B cell (primary cell): ENCODE measurements at regions not wholly inside any gene's neighbourhood (a gene's known extent, or its start where the extent isn't known, plus 50 kb on each side); places are given as distances from the start of the nearest gene placed in this dataset.

Source experiments
- ATAC-seq: fragments of 200-7000 bp; cut with Tn5 transposase; one replicate; pipeline ENCODE4 v1.10.0; 2021; ENCODE audit warnings: low read depth, mild to moderate bottlenecking, moderate number of reproducible peaks, moderate library complexity
- CTCF ChIA-PET: fragments of 350-600 bp; sonication (Branson Sonifier 250); formaldehyde crosslinking; loops from one replicate; lab custom pipeline; 2021; ENCODE audit warnings: antibody characterized with exemption, inconsistent platforms; lab: Charles Lee
- POLR2A ChIA-PET: fragments of 350-600 bp; sonication (Branson Sonifier 250); formaldehyde crosslinking; loops from one replicate; lab custom pipeline; 2021; ENCODE audit warnings: antibody characterized with exemption; lab: Charles Lee
- DNase-seq: peaks from one replicate; pipeline ENCODE4 v3.0.0; 2013
- H2AFZ ChIP-seq: 2 replicates; pipeline ENCODE4 v1.6.1; 2012; ENCODE audit warnings: mild to moderate bottlenecking, low read depth, low read length; ENCODE audit not compliant: insufficient read depth, poor library complexity, severe bottlenecking
- H3K27ac ChIP-seq, 2 donors: 1 replicate in 1 of 2; 2 replicates in 1 of 2; pipeline ENCODE4 v1.5.1; 2012 to 2013; ENCODE audit warnings: low read length in 2 of 2, mild to moderate bottlenecking in 2 of 2, moderate library complexity in 1 of 2
- H3K27me3 ChIP-seq, 4 experiments: fragments of 200-600 bp in 1 of 4; sonication (generic) in 1 of 4; replicated peaks in 1 of 4; 1 replicate in 2 of 4; 2 replicates in 2 of 4; pipeline versions ENCODE4 v1.6.1 to v1.7.0; 2013 to 2016; ENCODE audit warnings: low read length in 3 of 4, mild to moderate bottlenecking in 2 of 4, mixed read lengths in 1 of 4, moderate library complexity in 1 of 4; ENCODE audit not compliant: insufficient read depth in 4 of 4, control insufficient read depth in 3 of 4; ENCODE audit errors: control extremely low read depth in 1 of 4
- H3K36me3 ChIP-seq, 2 experiments: replicated peaks in 1 of 2; 1 replicate in 1 of 2; 2 replicates in 1 of 2; pipeline versions ENCODE4 v1.6.1 to v1.7.1; 2013; ENCODE audit warnings: low read length in 1 of 2; ENCODE audit not compliant: insufficient read depth in 2 of 2, control insufficient read depth in 1 of 2; ENCODE audit errors: control extremely low read depth in 1 of 2, extremely low read depth in 1 of 2
- H3K4me1 ChIP-seq, 2 donors: fragments of 200-600 bp in 1 of 2; sonication (generic) in 1 of 2; 1 replicate in 1 of 2; 2 replicates in 1 of 2; pipeline versions ENCODE4 v1.5.1 to v1.6.1; 2013 to 2017; ENCODE audit warnings: low read length in 2 of 2; ENCODE audit not compliant: control insufficient read depth in 2 of 2, insufficient read depth in 2 of 2
- H3K4me2 ChIP-seq: replicated peaks from 2 replicates; pipeline ENCODE3; 2012; ENCODE audit warnings: mild to moderate bottlenecking, low read depth, low read length; ENCODE audit not compliant: poor library complexity, severe bottlenecking
- H3K4me3 ChIP-seq, 5 experiments: fragments of 200-600 bp in 1 of 5; sonication (generic) in 1 of 5; 1 replicate in 3 of 5; 2 replicates in 2 of 5; pipeline versions ENCODE4 v1.5.1 to v1.7.0; 2011 to 2016; ENCODE audit warnings: low read length in 4 of 5, mild to moderate bottlenecking in 4 of 5, low read depth in 2 of 5, control low read depth in 1 of 5, moderate library complexity in 1 of 5; ENCODE audit not compliant: insufficient read depth in 1 of 5; ENCODE audit errors: control extremely low read depth in 1 of 5, extremely low read depth in 1 of 5
- H3K79me2 ChIP-seq: fragments of 200-600 bp; sonication (generic); one replicate; pipeline ENCODE4 v1.6.0; 2016; ENCODE audit warnings: low read length; ENCODE audit not compliant: control insufficient read depth, insufficient read depth
- H3K9ac ChIP-seq: fragments of 200-600 bp; sonication (generic); 2 replicates; pipeline ENCODE4 v1.6.1; 2017; ENCODE audit warnings: mild to moderate bottlenecking, low read length, moderate library complexity
- H3K9me3 ChIP-seq, 3 donors: one replicate each; pipeline versions ENCODE4 v1.6.1 to v1.7.1; 2013; ENCODE audit warnings: low read length in 2 of 3; ENCODE audit not compliant: control insufficient read depth in 2 of 3, insufficient read depth in 1 of 3; ENCODE audit errors: control extremely low read depth in 1 of 3
- H4K20me1 ChIP-seq: 2 replicates; pipeline ENCODE4 v1.6.0; 2012; ENCODE audit warnings: mild to moderate bottlenecking, low read length; ENCODE audit not compliant: insufficient read depth, control insufficient read depth, poor library complexity, severe bottlenecking
- H3K27ac Mint-ChIP-seq: one replicate; pipeline ENCODE4 v1.8.0; 2021; ENCODE audit warnings: mixed read lengths
- H3K27me3 Mint-ChIP-seq: one replicate; pipeline ENCODE4 v1.8.0; 2021; ENCODE audit warnings: mixed read lengths
- H3K4me1 Mint-ChIP-seq: one replicate; pipeline ENCODE4 v1.8.0; 2021; ENCODE audit warnings: mixed read lengths
- H3K4me3 Mint-ChIP-seq: one replicate; pipeline ENCODE4 v1.8.0; 2021; ENCODE audit warnings: mixed read lengths
- H3K9me3 Mint-ChIP-seq: one replicate; pipeline ENCODE4 v1.8.0; 2022; ENCODE audit warnings: mixed read lengths; ENCODE audit not compliant: insufficient read depth
- CTCF ChIP-seq: fragments of 200-600 bp; IDR thresholded peaks from one replicate; pipeline ENCODE4 v1.8.0; 2022; ENCODE audit warnings: antibody characterized with exemption, mild to moderate bottlenecking
- EZH2 ChIP-seq: IDR thresholded peaks from 2 replicates; pipeline ENCODE4 v1.6.1; 2012; ENCODE audit warnings: borderline replicate concordance, low read depth, mild to moderate bottlenecking, moderate library complexity, low read length; ENCODE audit not compliant: insufficient read depth, poor library complexity, severe bottlenecking
- WGBS: methylation state at CpG from one replicate; pipeline ENCODE4 v1.1.5; 2013; ENCODE audit warnings: missing lambda C conversion rate; ENCODE audit not compliant: insufficient coverage; 5-methylcytosine and 5-hydroxymethylcytosine counted together
- intact Hi-C: fragments of 100-400 bp; cut with micrococcal nuclease; formaldehyde crosslinking; loops from one replicate; pipeline ENCODE4 v1.10.0; 2022

- no peak overlapping the region for H3K9ac ChIP-seq
- ChIA-PET CTCF (no interaction called here), POLR2A (no interaction called here)
- no peaks in the 10 kb centered on the region for H3K36me3 ChIP-seq
- intact Hi-C loops, result no loop called here
- H3K27me3 Mint-ChIP-seq, result no peaks in the 10 kb centered on the region
- H4K20me1 ChIP-seq, result no peaks in the 10 kb centered on the region
- no peak for ATAC-seq
- H2AFZ ChIP-seq, result no peak overlapping the region
- TF ChIP-seq CTCF, result no peak
- TF ChIP-seq EZH2, result no peak
- no peak for DNase-seq
- no peaks in the 10 kb centered on the region for H3K4me1 Mint-ChIP-seq
- no peak overlapping the region for H3K4me2 ChIP-seq
- H3K79me2 ChIP-seq, result no peaks in the 10 kb centered on the region
- no peaks in the 10 kb centered on the region for H3K4me1 ChIP-seq
- WGBS, result 91% methylated on average over 3 of the region's 4 CpGs
- peaks cover 0 to 8% (median 0%) of the 10 kb centered on the region in 3 donors for H3K9me3 ChIP-seq
- H3K27ac Mint-ChIP-seq, result no peak overlapping the region
- H3K27ac ChIP-seq, result no peak overlapping the region
- H3K27me3 ChIP-seq, result no peaks in the 10 kb centered on the region
- H3K9me3 Mint-ChIP-seq, result no peaks in the 10 kb centered on the region
- no peak overlapping the region for H3K4me3 Mint-ChIP-seq
- H3K4me3 ChIP-seq, result no peak overlapping the region
Observed at GRCh38 chr4:179145746-179146525, 1703.7 kb upstream of the AGA start.

- Mint-ChIP-seq H3K4me3 (no peak overlapping the region), H3K9me3 (no peaks in the 10 kb centered on the region), H3K27ac (no peak overlapping the region), H3K4me1 (no peaks in the 10 kb centered on the region), H3K27me3 (no peaks in the 10 kb centered on the region)
- Histone ChIP-seq H3K4me1 (no peaks in the 10 kb centered on the region), H3K4me2 (no peak overlapping the region), H3K9ac (no peak overlapping the region), H3K27me3 (no peaks in the 10 kb centered on the region), H3K36me3 (no peaks in the 10 kb centered on the region), H4K20me1 (no peaks in the 10 kb centered on the region), H3K27ac (no peak overlapping the region), H3K79me2 (no peaks in the 10 kb centered on the region), H3K9me3 (peaks cover 0 to 8% (median 0%) of the 10 kb centered on the region in 3 donors), H2AFZ (no peak overlapping the region), H3K4me3 (no peak overlapping the region)
- TF ChIP-seq EZH2 (no peak), CTCF (no peak)
- CTCF ChIA-PET, result no interaction called here
- ATAC-seq (no peak), DNase-seq (no peak)
- WGBS, result 75% methylated on average over 5 of the region's 6 CpGs
- POLR2A ChIA-PET, result no interaction called here
- intact Hi-C loops, result no loop called here
Observed at GRCh38 chr4:179151770-179152169, 1709.5 kb upstream of the AGA start.
